Smooth muscle cell (in vitro differentiated cells): ENCODE measurements at regions not wholly inside any gene's neighbourhood (a gene's known extent, or its start where the extent isn't known, plus 50 kb on each side); places are given as distances from the start of the nearest gene placed in this dataset.

Experiments
- DNase-seq: peaks from one replicate; lab custom pipeline; 2025; ENCODE audit not compliant: unreplicated experiment; lab: John Stamatoyannopoulos, UW
- H2AFZ ChIP-seq: fragments of 200-600 bp; sonication (generic); 2 replicates; pipeline ENCODE4 v1.6.0; 2016; ENCODE audit warnings: antibody characterized with exemption, low read depth, mild to moderate bottlenecking
- H3F3A ChIP-seq: fragments of 200-600 bp; sonication (generic); 2 replicates; pipeline ENCODE4 v1.6.0; 2017; ENCODE audit warnings: antibody characterized with exemption, low read depth
- H3K27ac ChIP-seq: fragments of 200-600 bp; sonication (generic); 2 replicates; pipeline ENCODE4 v1.5.1; 2016; ENCODE audit warnings: low read depth, mild to moderate bottlenecking
- H3K27me3 ChIP-seq: fragments of 200-600 bp; sonication (generic); 2 replicates; pipeline ENCODE4 v1.6.1; 2016; ENCODE audit warnings: low read depth, mild to moderate bottlenecking
- H3K36me3 ChIP-seq: fragments of 200-600 bp; sonication (generic); 2 replicates; pipeline ENCODE4 v1.5.1; 2016; ENCODE audit warnings: low read depth
- H3K4me1 ChIP-seq: fragments of 200-600 bp; sonication (generic); 2 replicates; pipeline ENCODE4 v1.5.1; 2016; ENCODE audit warnings: low read depth
- H3K4me2 ChIP-seq: fragments of 200-600 bp; sonication (generic); 2 replicates; pipeline ENCODE4 v1.6.0; 2016; ENCODE audit warnings: mild to moderate bottlenecking
- H3K4me3 ChIP-seq: fragments of 200-600 bp; sonication (generic); 2 replicates; pipeline ENCODE4 v1.5.1; 2016; ENCODE audit warnings: mild to moderate bottlenecking
- H3K79me2 ChIP-seq: fragments of 200-600 bp; sonication (generic); 2 replicates; pipeline ENCODE4 v1.6.0; 2016; ENCODE audit warnings: low read depth, mild to moderate bottlenecking
- H3K9ac ChIP-seq: fragments of 200-600 bp; sonication (generic); 2 replicates; pipeline ENCODE4 v1.6.0; 2016; ENCODE audit warnings: low read depth
- H3K9me3 ChIP-seq: fragments of 200-600 bp; sonication (generic); replicated peaks from 2 replicates; pipeline ENCODE4 v1.5.1; 2016; ENCODE audit warnings: low read depth
- H4K20me1 ChIP-seq: fragments of 200-600 bp; sonication (generic); 2 replicates; pipeline ENCODE4 v1.6.0; 2016; ENCODE audit warnings: low read depth
- WGBS: methylation state at CpG from one replicate; pipeline ENCODE4 v1.1.7; 2016; ENCODE audit warnings: low lambda C conversion rate; 5-methylcytosine and 5-hydroxymethylcytosine counted together
- TF ChIP-seq, protein P1 (sequence below): fragments of 200-600 bp; sonication (generic); IDR thresholded peaks from 2 replicates; pipeline ENCODE4 v1.5.1; 2017; ENCODE audit warnings: borderline replicate concordance, mild to moderate bottlenecking, antibody characterized with exemption; ENCODE audit not compliant: insufficient read depth, poor library complexity, severe bottlenecking

GRCh38 chr10:65500716-65501115 lies 1425.1 kb upstream of the LRRTM3 start:
- Histone ChIP-seq H2AFZ (no peak overlapping the region), H4K20me1 (no peaks in the 10 kb centered on the region), H3K27ac (no peak overlapping the region), H3K4me2 (no peak overlapping the region), H3K27me3 (no peaks in the 10 kb centered on the region), H3K36me3 (no peaks in the 10 kb centered on the region), H3K4me1 (no peaks in the 10 kb centered on the region), H3K9ac (no peak overlapping the region), H3K79me2 (no peaks in the 10 kb centered on the region), H3K4me3 (no peak overlapping the region), H3F3A (no peaks in the 10 kb centered on the region), H3K9me3 (no peaks in the 10 kb centered on the region)
- TF ChIP-seq, protein P1, sequence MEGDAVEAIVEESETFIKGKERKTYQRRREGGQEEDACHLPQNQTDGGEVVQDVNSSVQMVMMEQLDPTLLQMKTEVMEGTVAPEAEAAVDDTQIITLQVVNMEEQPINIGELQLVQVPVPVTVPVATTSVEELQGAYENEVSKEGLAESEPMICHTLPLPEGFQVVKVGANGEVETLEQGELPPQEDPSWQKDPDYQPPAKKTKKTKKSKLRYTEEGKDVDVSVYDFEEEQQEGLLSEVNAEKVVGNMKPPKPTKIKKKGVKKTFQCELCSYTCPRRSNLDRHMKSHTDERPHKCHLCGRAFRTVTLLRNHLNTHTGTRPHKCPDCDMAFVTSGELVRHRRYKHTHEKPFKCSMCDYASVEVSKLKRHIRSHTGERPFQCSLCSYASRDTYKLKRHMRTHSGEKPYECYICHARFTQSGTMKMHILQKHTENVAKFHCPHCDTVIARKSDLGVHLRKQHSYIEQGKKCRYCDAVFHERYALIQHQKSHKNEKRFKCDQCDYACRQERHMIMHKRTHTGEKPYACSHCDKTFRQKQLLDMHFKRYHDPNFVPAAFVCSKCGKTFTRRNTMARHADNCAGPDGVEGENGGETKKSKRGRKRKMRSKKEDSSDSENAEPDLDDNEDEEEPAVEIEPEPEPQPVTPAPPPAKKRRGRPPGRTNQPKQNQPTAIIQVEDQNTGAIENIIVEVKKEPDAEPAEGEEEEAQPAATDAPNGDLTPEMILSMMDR, result no peak
- no peak for DNase-seq
- WGBS, result 100% methylated on average over 1 of the region's 1 CpG

DNA sequence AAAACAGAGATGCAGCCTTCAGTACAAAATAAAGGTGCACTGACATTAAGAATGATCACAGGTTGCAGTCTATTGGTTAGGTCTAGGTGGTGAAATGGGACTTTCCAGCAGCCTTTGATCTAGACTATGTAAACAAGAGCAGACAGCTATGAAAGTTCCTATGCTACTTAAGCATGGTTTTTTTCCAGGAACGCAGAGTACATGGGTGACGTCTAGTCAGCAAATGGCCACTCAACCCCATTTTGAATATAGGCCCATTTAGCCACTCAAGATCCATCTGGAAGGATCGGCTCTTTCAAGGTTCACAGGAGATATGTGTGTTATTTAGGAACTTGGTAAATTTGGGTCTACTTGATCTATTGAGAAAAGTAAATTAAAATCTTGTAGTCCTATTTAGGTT lies 1424.6 kb upstream of the LRRTM3 start:
- Histone ChIP-seq H3F3A (no peaks in the 10 kb centered on the region), H4K20me1 (no peaks in the 10 kb centered on the region), H3K4me2 (no peak overlapping the region), H3K36me3 (no peaks in the 10 kb centered on the region), H3K4me3 (no peak overlapping the region), H3K4me1 (no peaks in the 10 kb centered on the region), H3K27me3 (no peaks in the 10 kb centered on the region), H3K79me2 (no peaks in the 10 kb centered on the region), H2AFZ (peak overlapping the region; percentile 15), H3K9ac (no peak overlapping the region), H3K9me3 (no peaks in the 10 kb centered on the region), H3K27ac (no peak overlapping the region)
- DNase-seq, result no peak
- 85% methylated on average over 3 of the region's 3 CpGs for WGBS
- TF ChIP-seq, protein P1, result no peak

GRCh38 chr10:65518379-65518778 lies 1407.5 kb upstream of the LRRTM3 start:
- H4K20me1 ChIP-seq, result no peaks in the 10 kb centered on the region
- peaks cover 4% of the 10 kb centered on the region for H3K4me1 ChIP-seq
- no peaks in the 10 kb centered on the region for H3K79me2 ChIP-seq
- WGBS, result 27% methylated on average over 4 of the region's 4 CpGs
- peak overlapping the region; percentile 47 for H3K4me2 ChIP-seq
- peak overlapping the region; percentile 84 for H3K9ac ChIP-seq
- H3F3A ChIP-seq, result peaks cover 3% of the 10 kb centered on the region
- TF ChIP-seq, protein P1, result no peak
- H3K36me3 ChIP-seq, result no peaks in the 10 kb centered on the region
- peak overlapping the region; percentile 99 for H3K27ac ChIP-seq
- no peak overlapping the region for H3K4me3 ChIP-seq
- DNase-seq, result no peak
- no peaks in the 10 kb centered on the region for H3K9me3 ChIP-seq
- no peaks in the 10 kb centered on the region for H3K27me3 ChIP-seq
- H2AFZ ChIP-seq, result peak overlapping the region; percentile 68

DNA sequence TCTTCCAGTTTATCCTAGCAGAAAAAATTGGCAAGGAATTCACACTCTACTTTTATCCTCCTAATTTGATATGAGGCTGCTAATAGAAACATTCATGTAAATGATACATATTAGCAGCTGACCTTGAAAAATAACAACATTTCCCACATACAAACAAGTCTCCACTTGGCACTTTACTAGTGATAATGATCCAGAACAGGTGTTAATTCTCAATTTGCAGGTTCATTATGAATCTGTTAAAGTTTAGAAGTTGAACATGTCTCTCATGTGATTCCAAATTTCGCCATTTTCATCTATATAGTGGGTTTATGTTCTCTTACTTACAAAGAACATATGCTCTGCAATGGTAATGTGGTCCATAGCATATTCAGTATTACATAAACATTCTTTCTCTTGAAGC lies 1396.8 kb upstream of the LRRTM3 start:
- Histone ChIP-seq H4K20me1 (no peaks in the 10 kb centered on the region), H3K79me2 (no peaks in the 10 kb centered on the region), H2AFZ (no peak overlapping the region), H3K4me3 (no peak overlapping the region), H3K4me1 (no peaks in the 10 kb centered on the region), H3K27ac (no peak overlapping the region), H3K27me3 (no peaks in the 10 kb centered on the region), H3K9ac (no peak overlapping the region), H3K4me2 (no peak overlapping the region), H3K9me3 (no peaks in the 10 kb centered on the region), H3F3A (no peaks in the 10 kb centered on the region), H3K36me3 (no peaks in the 10 kb centered on the region)
- whole genome bisulfite sequencing, result 75% methylated on average over 1 of the region's 1 CpG
- no peak for DNase-seq
- TF ChIP-seq, protein P1, result no peak
